ENCODE measurements at regions not wholly inside any gene's neighbourhood (a gene's known extent, or its start where the extent isn't known, plus 50 kb on each side); places are given as distances from the start of the nearest gene placed in this dataset.

- CTCF ChIA-PET: interaction anchor here (0.7 kb wide), 2 partner anchors 85 to 661 kb away, joined by 3 to 5 read pairs; no protein-coding TSS in a partner anchor
- POLR2A ChIA-PET: interaction anchor here (0.6 kb wide), 1 partner anchor 22 kb away, joined by 4 read pairs; no protein-coding TSS in a partner anchor
Measured at GRCh38 chr3:48067271-48067670, 51.1 kb upstream of the MAP4 start.

More at GRCh38 chr3:48067271-48067670, 51.1 kb upstream of the MAP4 start:
- Mint-ChIP-seq H3K36me3 (peaks cover 16% of the 10 kb centered on the region), H3K4me3 (no peak overlapping the region), H3K4me1 (0 out of 2 replicates have a peak, but pooled peaks cover 3% of the 10 kb centered on the region), H3K27ac (no peak overlapping the region), H3K27me3 (ENCODE audit: low read depth) (no peaks in the 10 kb centered on the region), H3K9me3 (peaks cover 7% of the 10 kb centered on the region)
- DNase-seq (ENCODE audit: low spot score) (no peak), ATAC-seq (no peak)
- TF ChIP-seq, protein P1, sequence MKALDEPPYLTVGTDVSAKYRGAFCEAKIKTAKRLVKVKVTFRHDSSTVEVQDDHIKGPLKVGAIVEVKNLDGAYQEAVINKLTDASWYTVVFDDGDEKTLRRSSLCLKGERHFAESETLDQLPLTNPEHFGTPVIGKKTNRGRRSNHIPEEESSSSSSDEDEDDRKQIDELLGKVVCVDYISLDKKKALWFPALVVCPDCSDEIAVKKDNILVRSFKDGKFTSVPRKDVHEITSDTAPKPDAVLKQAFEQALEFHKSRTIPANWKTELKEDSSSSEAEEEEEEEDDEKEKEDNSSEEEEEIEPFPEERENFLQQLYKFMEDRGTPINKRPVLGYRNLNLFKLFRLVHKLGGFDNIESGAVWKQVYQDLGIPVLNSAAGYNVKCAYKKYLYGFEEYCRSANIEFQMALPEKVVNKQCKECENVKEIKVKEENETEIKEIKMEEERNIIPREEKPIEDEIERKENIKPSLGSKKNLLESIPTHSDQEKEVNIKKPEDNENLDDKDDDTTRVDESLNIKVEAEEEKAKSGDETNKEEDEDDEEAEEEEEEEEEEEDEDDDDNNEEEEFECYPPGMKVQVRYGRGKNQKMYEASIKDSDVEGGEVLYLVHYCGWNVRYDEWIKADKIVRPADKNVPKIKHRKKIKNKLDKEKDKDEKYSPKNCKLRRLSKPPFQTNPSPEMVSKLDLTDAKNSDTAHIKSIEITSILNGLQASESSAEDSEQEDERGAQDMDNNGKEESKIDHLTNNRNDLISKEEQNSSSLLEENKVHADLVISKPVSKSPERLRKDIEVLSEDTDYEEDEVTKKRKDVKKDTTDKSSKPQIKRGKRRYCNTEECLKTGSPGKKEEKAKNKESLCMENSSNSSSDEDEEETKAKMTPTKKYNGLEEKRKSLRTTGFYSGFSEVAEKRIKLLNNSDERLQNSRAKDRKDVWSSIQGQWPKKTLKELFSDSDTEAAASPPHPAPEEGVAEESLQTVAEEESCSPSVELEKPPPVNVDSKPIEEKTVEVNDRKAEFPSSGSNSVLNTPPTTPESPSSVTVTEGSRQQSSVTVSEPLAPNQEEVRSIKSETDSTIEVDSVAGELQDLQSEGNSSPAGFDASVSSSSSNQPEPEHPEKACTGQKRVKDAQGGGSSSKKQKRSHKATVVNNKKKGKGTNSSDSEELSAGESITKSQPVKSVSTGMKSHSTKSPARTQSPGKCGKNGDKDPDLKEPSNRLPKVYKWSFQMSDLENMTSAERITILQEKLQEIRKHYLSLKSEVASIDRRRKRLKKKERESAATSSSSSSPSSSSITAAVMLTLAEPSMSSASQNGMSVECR (CRISPR knock-in tag; IDR thresholded peaks at IDR 0.05; ENCODE audit: borderline replicate concordance): no peak
- no peak for TF ChIP-seq ZNF121 (CRISPR knock-in tag; IDR thresholded peaks at IDR 0.05)
- no peak for TF ChIP-seq CTCF (IDR thresholded peaks at IDR 0.05)
- TF ChIP-seq RORB (CRISPR knock-in tag; IDR thresholded peaks at IDR 0.05): no peak
- TF ChIP-seq NR1H2 (CRISPR knock-in tag; IDR thresholded peaks at IDR 0.05): no peak
- TF ChIP-seq, protein P2, sequence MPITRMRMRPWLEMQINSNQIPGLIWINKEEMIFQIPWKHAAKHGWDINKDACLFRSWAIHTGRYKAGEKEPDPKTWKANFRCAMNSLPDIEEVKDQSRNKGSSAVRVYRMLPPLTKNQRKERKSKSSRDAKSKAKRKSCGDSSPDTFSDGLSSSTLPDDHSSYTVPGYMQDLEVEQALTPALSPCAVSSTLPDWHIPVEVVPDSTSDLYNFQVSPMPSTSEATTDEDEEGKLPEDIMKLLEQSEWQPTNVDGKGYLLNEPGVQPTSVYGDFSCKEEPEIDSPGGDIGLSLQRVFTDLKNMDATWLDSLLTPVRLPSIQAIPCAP (CRISPR knock-in tag; IDR thresholded peaks at IDR 0.05): no peak
- no peak for TF ChIP-seq E2F4 (CRISPR knock-in tag; IDR thresholded peaks at IDR 0.05; ENCODE audit: borderline replicate concordance, low read depth)
- no peak for TF ChIP-seq ZNF671 (CRISPR knock-in tag; IDR thresholded peaks at IDR 0.05)
- no peak for TF ChIP-seq PRRX2 (CRISPR knock-in tag; IDR thresholded peaks at IDR 0.05)
- TF ChIP-seq, protein P3, sequence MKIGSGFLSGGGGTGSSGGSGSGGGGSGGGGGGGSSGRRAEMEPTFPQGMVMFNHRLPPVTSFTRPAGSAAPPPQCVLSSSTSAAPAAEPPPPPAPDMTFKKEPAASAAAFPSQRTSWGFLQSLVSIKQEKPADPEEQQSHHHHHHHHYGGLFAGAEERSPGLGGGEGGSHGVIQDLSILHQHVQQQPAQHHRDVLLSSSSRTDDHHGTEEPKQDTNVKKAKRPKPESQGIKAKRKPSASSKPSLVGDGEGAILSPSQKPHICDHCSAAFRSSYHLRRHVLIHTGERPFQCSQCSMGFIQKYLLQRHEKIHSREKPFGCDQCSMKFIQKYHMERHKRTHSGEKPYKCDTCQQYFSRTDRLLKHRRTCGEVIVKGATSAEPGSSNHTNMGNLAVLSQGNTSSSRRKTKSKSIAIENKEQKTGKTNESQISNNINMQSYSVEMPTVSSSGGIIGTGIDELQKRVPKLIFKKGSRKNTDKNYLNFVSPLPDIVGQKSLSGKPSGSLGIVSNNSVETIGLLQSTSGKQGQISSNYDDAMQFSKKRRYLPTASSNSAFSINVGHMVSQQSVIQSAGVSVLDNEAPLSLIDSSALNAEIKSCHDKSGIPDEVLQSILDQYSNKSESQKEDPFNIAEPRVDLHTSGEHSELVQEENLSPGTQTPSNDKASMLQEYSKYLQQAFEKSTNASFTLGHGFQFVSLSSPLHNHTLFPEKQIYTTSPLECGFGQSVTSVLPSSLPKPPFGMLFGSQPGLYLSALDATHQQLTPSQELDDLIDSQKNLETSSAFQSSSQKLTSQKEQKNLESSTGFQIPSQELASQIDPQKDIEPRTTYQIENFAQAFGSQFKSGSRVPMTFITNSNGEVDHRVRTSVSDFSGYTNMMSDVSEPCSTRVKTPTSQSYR (CRISPR knock-in tag; IDR thresholded peaks at IDR 0.05): no peak

All from WTC11 (cell line).